ENCODE measurements at regions not wholly inside any gene's neighbourhood (a gene's known extent, or its start where the extent isn't known, plus 50 kb on each side); places are given as distances from the start of the nearest gene placed in this dataset.

DNA sequence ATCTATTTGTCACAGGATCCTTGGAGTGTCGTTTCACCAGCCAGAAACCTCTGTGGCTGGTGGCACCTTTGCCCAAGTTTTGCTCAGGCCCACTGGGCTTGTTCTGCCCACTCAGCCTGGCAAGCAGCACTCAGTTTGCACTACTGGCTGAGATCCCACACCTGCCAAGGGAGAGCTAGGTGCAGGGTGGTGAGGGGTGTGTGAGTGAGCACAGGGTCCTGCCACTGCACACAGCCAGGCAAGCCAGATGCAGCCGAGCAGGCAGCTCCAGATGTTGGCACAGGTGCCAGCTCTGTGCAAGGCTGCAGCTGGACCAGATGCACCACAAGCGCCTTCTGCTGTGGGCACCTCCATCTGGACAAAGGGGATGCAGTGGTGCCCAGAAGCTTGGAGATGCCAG lies 281.7 kb upstream of the UBE2E3 start:
- Histone ChIP-seq H3K9me2 (replicated peaks; ENCODE audit: insufficient read depth, low read length) (no peaks in the 10 kb centered on the region), H3K9ac (ENCODE audit: low read length) (no peak overlapping the region), H3K36me3 (ENCODE audit: low read length) (no peaks in the 10 kb centered on the region), H2AFZ (ENCODE audit: low read depth, low read length, severe bottlenecking) (no peak overlapping the region), H3K79me2 (ENCODE audit: insufficient read depth, low read length) (no peaks in the 10 kb centered on the region), H3K27ac (ENCODE audit: low read depth, low read length) (no peak overlapping the region), H3K4me2 (ENCODE audit: low read depth, low read length, poor library complexity, severe bottlenecking) (no peak overlapping the region), H3K9me3 (ENCODE audit: insufficient read depth, low read length) (no peaks in the 10 kb centered on the region), H4K20me1 (ENCODE audit: low read depth, low read length) (no peaks in the 10 kb centered on the region), H3F3A (ENCODE audit: insufficient read depth) (no peaks in the 10 kb centered on the region), H3K4me3 (ENCODE audit: insufficient read depth, low read length, poor library complexity, severe bottlenecking) (no peak overlapping the region), H3K27me3 (ENCODE audit: low read length) (no peaks in the 10 kb centered on the region)
- TF ChIP-seq EZH2phosphoT487 (conservative IDR thresholded peaks at IDR 0.05; ENCODE audit: low read length) = no peak
- TF ChIP-seq, protein P1, sequence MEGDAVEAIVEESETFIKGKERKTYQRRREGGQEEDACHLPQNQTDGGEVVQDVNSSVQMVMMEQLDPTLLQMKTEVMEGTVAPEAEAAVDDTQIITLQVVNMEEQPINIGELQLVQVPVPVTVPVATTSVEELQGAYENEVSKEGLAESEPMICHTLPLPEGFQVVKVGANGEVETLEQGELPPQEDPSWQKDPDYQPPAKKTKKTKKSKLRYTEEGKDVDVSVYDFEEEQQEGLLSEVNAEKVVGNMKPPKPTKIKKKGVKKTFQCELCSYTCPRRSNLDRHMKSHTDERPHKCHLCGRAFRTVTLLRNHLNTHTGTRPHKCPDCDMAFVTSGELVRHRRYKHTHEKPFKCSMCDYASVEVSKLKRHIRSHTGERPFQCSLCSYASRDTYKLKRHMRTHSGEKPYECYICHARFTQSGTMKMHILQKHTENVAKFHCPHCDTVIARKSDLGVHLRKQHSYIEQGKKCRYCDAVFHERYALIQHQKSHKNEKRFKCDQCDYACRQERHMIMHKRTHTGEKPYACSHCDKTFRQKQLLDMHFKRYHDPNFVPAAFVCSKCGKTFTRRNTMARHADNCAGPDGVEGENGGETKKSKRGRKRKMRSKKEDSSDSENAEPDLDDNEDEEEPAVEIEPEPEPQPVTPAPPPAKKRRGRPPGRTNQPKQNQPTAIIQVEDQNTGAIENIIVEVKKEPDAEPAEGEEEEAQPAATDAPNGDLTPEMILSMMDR (IDR thresholded peaks at IDR 0.05; ENCODE audit: insufficient read depth, low read length, poor library complexity, severe bottlenecking) = no peak

- H3F3A ChIP-seq (ENCODE audit: insufficient read depth) = no peaks in the 10 kb centered on the region
- H4K20me1 ChIP-seq (ENCODE audit: low read depth, low read length) = no peaks in the 10 kb centered on the region
- H3K9me2 ChIP-seq (replicated peaks; ENCODE audit: insufficient read depth, low read length) = no peaks in the 10 kb centered on the region
- H3K4me3 ChIP-seq (ENCODE audit: insufficient read depth, low read length, poor library complexity, severe bottlenecking) = no peak overlapping the region
- H3K27me3 ChIP-seq (ENCODE audit: low read length) = no peaks in the 10 kb centered on the region
- H3K9ac ChIP-seq (ENCODE audit: low read length) = no peak overlapping the region
- H3K27ac ChIP-seq (ENCODE audit: low read depth, low read length) = no peak overlapping the region
- no peak overlapping the region for H3K4me2 ChIP-seq (ENCODE audit: low read depth, low read length, poor library complexity, severe bottlenecking)
- H3K79me2 ChIP-seq (ENCODE audit: insufficient read depth, low read length) = no peaks in the 10 kb centered on the region
- H3K9me3 ChIP-seq (ENCODE audit: insufficient read depth, low read length) = no peaks in the 10 kb centered on the region
- no peak for TF ChIP-seq EZH2phosphoT487 (conservative IDR thresholded peaks at IDR 0.05; ENCODE audit: low read length)
- no peak overlapping the region for H2AFZ ChIP-seq (ENCODE audit: low read depth, low read length, severe bottlenecking)
- no peaks in the 10 kb centered on the region for H3K36me3 ChIP-seq (ENCODE audit: low read length)
These were observed 284.6 kb upstream of the UBE2E3 start for GRCh38 chr2:180695586-180696401.

GRCh38 chr2:180694445-180695421 lies 285.7 kb upstream of the UBE2E3 start:
- no peaks in the 10 kb centered on the region for H3K79me2 ChIP-seq (ENCODE audit: insufficient read depth, low read length)
- H3K4me3 ChIP-seq (ENCODE audit: insufficient read depth, low read length, poor library complexity, severe bottlenecking) = no peak overlapping the region
- no peak overlapping the region for H3K27ac ChIP-seq (ENCODE audit: low read depth, low read length)
- no peak overlapping the region for H3K9ac ChIP-seq (ENCODE audit: low read length)
- TF ChIP-seq EZH2phosphoT487 (conservative IDR thresholded peaks at IDR 0.05; ENCODE audit: low read length) = no peak
- TF ChIP-seq, protein P1 (IDR thresholded peaks at IDR 0.05; ENCODE audit: insufficient read depth, low read length, poor library complexity, severe bottlenecking) = no peak
- no peaks in the 10 kb centered on the region for H3K27me3 ChIP-seq (ENCODE audit: low read length)
- H3F3A ChIP-seq (ENCODE audit: insufficient read depth) = no peaks in the 10 kb centered on the region
- H3K36me3 ChIP-seq (ENCODE audit: low read length) = no peaks in the 10 kb centered on the region
- no peak overlapping the region for H2AFZ ChIP-seq (ENCODE audit: low read depth, low read length, severe bottlenecking)
- no peaks in the 10 kb centered on the region for H4K20me1 ChIP-seq (ENCODE audit: low read depth, low read length)
- H3K9me3 ChIP-seq (ENCODE audit: insufficient read depth, low read length) = no peaks in the 10 kb centered on the region
- H3K9me2 ChIP-seq (replicated peaks; ENCODE audit: insufficient read depth, low read length) = no peaks in the 10 kb centered on the region
- no peak overlapping the region for H3K4me2 ChIP-seq (ENCODE audit: low read depth, low read length, poor library complexity, severe bottlenecking)

All from SU-DHL-6 (cell line).